RWPE1 (cell line): ENCODE measurements at regions not wholly inside any gene's neighbourhood (a gene's known extent, or its start where the extent isn't known, plus 50 kb on each side); places are given as distances from the start of the nearest gene placed in this dataset.

Source experiments
- CTCF ChIA-PET: fragments of 350-600 bp; sonication (Branson Sonifier 250); formaldehyde crosslinking; extraction: SDS; loops from one replicate; lab custom pipeline; 2021; lab: Yijun Ruan, JAX
- POLR2A ChIA-PET: fragments of 400-600 bp; formaldehyde crosslinking; extraction: SDS; loops from one replicate; lab custom pipeline; 2020; ENCODE audit warnings: antibody characterized with exemption; ENCODE audit not compliant: low non-redundant PET; lab: Yijun Ruan, JAX
- DNase-seq: peaks from one replicate; pipeline ENCODE4 v3.0.0; 2012; ENCODE audit warnings: low spot score
- H3K27ac ChIP-seq: fragments of 450-650 bp; 2 replicates; pipeline ENCODE4 v1.5.1; 2017
- TF ChIP-seq, protein P1 (sequence below): fragments of 450-650 bp; conservative IDR thresholded peaks from 2 replicates; pipeline ENCODE4 v1.5.1; 2017; ENCODE audit warnings: low read depth, mild to moderate bottlenecking

DNA sequence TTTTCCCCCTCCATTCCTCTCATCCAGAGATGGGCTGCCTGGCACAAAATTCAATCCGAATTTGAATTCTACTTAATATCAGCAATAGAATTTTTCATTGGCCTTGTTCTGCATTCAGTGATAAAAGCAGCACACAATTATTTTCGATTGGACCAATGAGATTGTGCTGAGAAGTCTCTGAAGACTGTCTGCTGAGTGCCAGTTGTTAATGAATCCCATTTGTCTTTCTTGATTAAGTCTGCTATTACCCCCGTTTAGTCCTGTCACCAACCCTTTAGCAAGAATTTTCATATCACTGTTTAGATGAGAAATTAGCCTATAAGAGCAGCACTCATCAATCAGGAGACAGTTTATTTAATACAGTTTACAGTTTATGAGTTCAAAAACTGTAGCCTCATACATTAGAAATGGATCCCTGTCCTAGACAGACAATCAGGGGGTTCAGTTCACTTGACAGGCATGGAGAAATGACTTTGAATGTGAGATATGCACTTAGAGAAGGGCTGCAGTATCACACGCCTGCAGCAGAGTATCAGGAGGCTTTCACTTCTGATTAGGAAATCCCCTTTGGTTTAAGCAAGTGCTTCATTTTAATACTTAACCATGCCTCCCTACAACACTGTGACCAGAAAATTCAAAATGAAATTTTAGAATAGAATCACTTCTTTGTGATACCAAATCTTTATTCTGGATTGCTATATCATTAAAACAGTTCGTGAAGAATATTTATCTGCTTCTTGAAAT lies 304.7 kb upstream of the PTBP2 start:
- DNase-seq, result no peak
- CTCF ChIA-PET, result interaction anchor here (0.7 kb wide), 1 partner anchor 180 kb away, joined by 3 read pairs; no protein-coding TSS in a partner anchor
- TF ChIP-seq, protein P1, sequence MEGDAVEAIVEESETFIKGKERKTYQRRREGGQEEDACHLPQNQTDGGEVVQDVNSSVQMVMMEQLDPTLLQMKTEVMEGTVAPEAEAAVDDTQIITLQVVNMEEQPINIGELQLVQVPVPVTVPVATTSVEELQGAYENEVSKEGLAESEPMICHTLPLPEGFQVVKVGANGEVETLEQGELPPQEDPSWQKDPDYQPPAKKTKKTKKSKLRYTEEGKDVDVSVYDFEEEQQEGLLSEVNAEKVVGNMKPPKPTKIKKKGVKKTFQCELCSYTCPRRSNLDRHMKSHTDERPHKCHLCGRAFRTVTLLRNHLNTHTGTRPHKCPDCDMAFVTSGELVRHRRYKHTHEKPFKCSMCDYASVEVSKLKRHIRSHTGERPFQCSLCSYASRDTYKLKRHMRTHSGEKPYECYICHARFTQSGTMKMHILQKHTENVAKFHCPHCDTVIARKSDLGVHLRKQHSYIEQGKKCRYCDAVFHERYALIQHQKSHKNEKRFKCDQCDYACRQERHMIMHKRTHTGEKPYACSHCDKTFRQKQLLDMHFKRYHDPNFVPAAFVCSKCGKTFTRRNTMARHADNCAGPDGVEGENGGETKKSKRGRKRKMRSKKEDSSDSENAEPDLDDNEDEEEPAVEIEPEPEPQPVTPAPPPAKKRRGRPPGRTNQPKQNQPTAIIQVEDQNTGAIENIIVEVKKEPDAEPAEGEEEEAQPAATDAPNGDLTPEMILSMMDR, result no peak
- POLR2A ChIA-PET, result no interaction called here
- peak overlapping the region; percentile 96; the same call in 1 of the 2 replicates for H3K27ac ChIP-seq

- TF ChIP-seq, protein P1, result no peak
- ChIA-PET POLR2A (no interaction called here), CTCF (no interaction called here)
- H3K27ac ChIP-seq, result no peak overlapping the region
- peak; percentile 25 for DNase-seq
Measured at GRCh38 chr1:96418969-96419368, 302.6 kb upstream of the PTBP2 start.

- CTCF ChIA-PET, result no interaction called here
- no peak for DNase-seq
- H3K27ac ChIP-seq, result no peak overlapping the region
- TF ChIP-seq, protein P1, result no peak
- POLR2A ChIA-PET, result no interaction called here
Measured at GRCh38 chr1:96424877-96425276, 296.7 kb upstream of the PTBP2 start.

GRCh38 chr1:96425382-96426129 lies 296.0 kb upstream of the PTBP2 start:
- POLR2A ChIA-PET, result no interaction called here

DNA sequence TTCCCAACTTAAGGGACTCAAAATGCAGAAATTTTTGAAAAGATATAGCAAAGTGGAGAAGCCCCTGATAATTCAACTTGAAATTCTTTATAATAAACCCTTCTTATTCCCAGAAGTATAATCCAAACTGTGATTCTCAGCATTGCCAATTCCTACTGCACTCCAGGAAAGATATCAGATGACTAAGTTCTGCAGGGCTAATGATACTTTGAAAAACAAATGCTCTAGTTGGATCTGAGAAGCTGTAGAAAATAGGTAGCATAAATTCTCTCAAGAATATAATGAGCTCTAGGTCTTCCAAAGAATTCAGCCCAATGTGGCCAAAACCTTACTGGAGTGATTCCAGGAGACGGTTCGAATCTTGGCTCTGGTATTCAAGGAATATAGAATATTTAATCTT lies 294.0 kb upstream of the PTBP2 start:
- CTCF ChIA-PET, result no interaction called here
- TF ChIP-seq, protein P1, result no peak
- no peak overlapping the region for H3K27ac ChIP-seq
- DNase-seq, result no peak
- POLR2A ChIA-PET, result no interaction called here

More at GRCh38 chr1:96425382-96426129, 296.0 kb upstream of the PTBP2 start:
- no peak for DNase-seq
- no peak overlapping the region for H3K27ac ChIP-seq
- TF ChIP-seq, protein P1, result no peak
- CTCF ChIA-PET, result interaction anchor here (0.7 kb wide), 1 partner anchor 384 kb away, joined by 3 read pairs; no protein-coding TSS in a partner anchor

- ChIA-PET CTCF (interaction anchor here (0.8 kb wide), 1 partner anchor 700 kb away, joined by 3 read pairs; no protein-coding TSS in a partner anchor), POLR2A (no interaction called here)
- no peak overlapping the region for H3K27ac ChIP-seq
- TF ChIP-seq, protein P1, result no peak
- DNase-seq, result no peak
Measured at GRCh38 chr1:96445302-96445701, 276.3 kb upstream of the PTBP2 start.
